ENCODE measurements at regions not wholly inside any gene's neighbourhood (a gene's known extent, or its start where the extent isn't known, plus 50 kb on each side); places are given as distances from the start of the nearest gene placed in this dataset.

DNA sequence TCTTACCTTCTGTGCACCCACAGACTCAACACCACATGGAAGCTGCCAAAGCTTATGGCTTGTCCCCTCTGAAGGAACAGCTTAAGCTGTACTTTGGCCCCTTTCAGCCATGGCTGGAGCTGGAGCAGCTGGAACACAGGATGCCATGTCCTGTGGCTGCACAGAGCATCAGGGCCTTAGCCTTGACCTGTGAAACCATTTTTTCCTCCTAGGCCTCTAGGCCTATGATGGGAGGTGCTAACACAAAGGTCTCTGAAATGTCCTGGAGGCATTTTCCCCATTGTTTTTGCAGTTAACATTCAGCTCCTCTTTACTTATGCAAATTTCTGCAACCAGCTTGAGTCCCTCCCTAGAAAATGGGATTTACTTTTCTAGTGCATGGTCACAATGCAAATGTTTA is 461.4 kb upstream of the TYRP1 start:
- DNase-seq: no peak
- Histone ChIP-seq H3K27me3 (replicated peaks; ENCODE audit: insufficient read depth, low read length) (no peaks in the 10 kb centered on the region), H3K9me3 (replicated peaks; ENCODE audit: insufficient read depth, low read length) (no peaks in the 10 kb centered on the region), H3K79me2 (ENCODE audit: low read length) (no peaks in the 10 kb centered on the region), H2AFZ (ENCODE audit: low read length) (no peak overlapping the region), H3K9ac (ENCODE audit: low read length) (no peak overlapping the region), H3K36me3 (replicated peaks; ENCODE audit: insufficient read depth, low read length) (no peaks in the 10 kb centered on the region), H3K9me2 (replicated peaks; ENCODE audit: insufficient read depth, low read length) (no peaks in the 10 kb centered on the region), H4K20me1 (ENCODE audit: insufficient read depth, low read length) (no peaks in the 10 kb centered on the region), H3K4me2 (ENCODE audit: low read depth, low read length) (no peak overlapping the region), H3K4me3 (ENCODE audit: low read length) (no peak overlapping the region), H3F3A (ENCODE audit: insufficient read depth, low read length) (no peaks in the 10 kb centered on the region), H3K27ac (ENCODE audit: low read length) (no peak overlapping the region), H3K4me1 (ENCODE audit: low read length) (no peaks in the 10 kb centered on the region)
- TF ChIP-seq EZH2 (optimal IDR thresholded peaks at IDR 0.05; ENCODE audit: low read depth, low read length): no peak
- TF ChIP-seq EZH2phosphoT487 (IDR thresholded peaks at IDR 0.05; ENCODE audit: low read length): no peak
- TF ChIP-seq CTCF (IDR thresholded peaks at IDR 0.05; ENCODE audit: low read length): no peak

DNA sequence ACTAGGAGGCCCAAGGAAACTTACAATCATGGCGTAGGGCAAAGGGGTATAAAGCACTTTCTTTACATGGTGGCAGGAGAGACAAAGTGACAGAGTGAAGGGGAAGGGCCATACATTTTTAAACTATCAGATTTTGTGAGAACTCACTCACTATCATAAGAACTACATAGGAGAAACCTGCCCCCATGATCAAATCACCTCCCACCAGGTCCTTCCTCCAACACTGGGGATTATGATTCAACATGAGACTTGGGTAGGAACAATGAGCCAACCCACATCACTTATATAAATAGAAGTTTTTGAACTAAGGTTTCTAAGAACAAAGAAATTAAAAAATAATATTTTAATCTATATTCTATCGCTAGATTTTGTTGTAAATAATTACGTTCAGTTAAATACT is 460.3 kb upstream of the TYRP1 start:
- Histone ChIP-seq H4K20me1 (ENCODE audit: insufficient read depth, low read length) (no peaks in the 10 kb centered on the region), H3K4me3 (ENCODE audit: low read length) (no peak overlapping the region), H3K79me2 (ENCODE audit: low read length) (no peaks in the 10 kb centered on the region), H3K4me1 (ENCODE audit: low read length) (no peaks in the 10 kb centered on the region), H3K9me2 (replicated peaks; ENCODE audit: insufficient read depth, low read length) (no peaks in the 10 kb centered on the region), H3K4me2 (ENCODE audit: low read depth, low read length) (no peak overlapping the region), H3K9ac (ENCODE audit: low read length) (no peak overlapping the region), H3F3A (ENCODE audit: insufficient read depth, low read length) (no peaks in the 10 kb centered on the region), H3K36me3 (replicated peaks; ENCODE audit: insufficient read depth, low read length) (no peaks in the 10 kb centered on the region), H2AFZ (ENCODE audit: low read length) (no peak overlapping the region), H3K27ac (ENCODE audit: low read length) (no peak overlapping the region), H3K9me3 (replicated peaks; ENCODE audit: insufficient read depth, low read length) (no peaks in the 10 kb centered on the region), H3K27me3 (replicated peaks; ENCODE audit: insufficient read depth, low read length) (no peaks in the 10 kb centered on the region)
- no peak for DNase-seq
- TF ChIP-seq EZH2 (optimal IDR thresholded peaks at IDR 0.05; ENCODE audit: low read depth, low read length): no peak
- no peak for TF ChIP-seq CTCF (IDR thresholded peaks at IDR 0.05; ENCODE audit: low read length)
- TF ChIP-seq EZH2phosphoT487 (IDR thresholded peaks at IDR 0.05; ENCODE audit: low read length): no peak

DNA sequence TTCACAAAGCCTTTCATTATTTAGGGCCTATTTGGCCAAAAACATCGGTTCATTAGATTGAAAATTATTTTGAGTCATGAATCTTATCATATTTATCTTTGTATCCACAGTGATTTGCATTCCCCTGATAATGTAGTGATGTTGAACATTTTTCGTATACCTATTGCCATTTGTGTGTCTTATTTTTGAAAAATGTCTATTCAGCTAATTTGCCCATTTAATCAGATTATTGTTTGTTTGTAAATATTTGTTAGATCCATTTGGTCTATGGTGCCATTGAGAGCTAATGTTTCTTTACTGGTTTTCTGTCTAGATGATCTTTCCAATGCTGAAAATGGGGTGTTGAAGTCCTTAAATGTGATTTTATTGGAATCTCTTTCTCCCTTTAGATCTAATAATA is 439.2 kb upstream of the TYRP1 start:
- no peak overlapping the region for H3K9ac ChIP-seq (ENCODE audit: low read length)
- no peak for DNase-seq
- no peak overlapping the region for H3K4me2 ChIP-seq (ENCODE audit: low read depth, low read length)
- no peaks in the 10 kb centered on the region for H3K27me3 ChIP-seq (replicated peaks; ENCODE audit: insufficient read depth, low read length)
- no peaks in the 10 kb centered on the region for H3K9me3 ChIP-seq (replicated peaks; ENCODE audit: insufficient read depth, low read length)
- H3K4me1 ChIP-seq (ENCODE audit: low read length): no peaks in the 10 kb centered on the region
- TF ChIP-seq EZH2phosphoT487 (IDR thresholded peaks at IDR 0.05; ENCODE audit: low read length): no peak
- no peak for TF ChIP-seq CTCF (IDR thresholded peaks at IDR 0.05; ENCODE audit: low read length)
- no peak for TF ChIP-seq EZH2 (optimal IDR thresholded peaks at IDR 0.05; ENCODE audit: low read depth, low read length)
- no peaks in the 10 kb centered on the region for H4K20me1 ChIP-seq (ENCODE audit: insufficient read depth, low read length)
- no peaks in the 10 kb centered on the region for H3K79me2 ChIP-seq (ENCODE audit: low read length)
- H3K36me3 ChIP-seq (replicated peaks; ENCODE audit: insufficient read depth, low read length): no peaks in the 10 kb centered on the region
- no peak overlapping the region for H2AFZ ChIP-seq (ENCODE audit: low read length)
- H3F3A ChIP-seq (ENCODE audit: insufficient read depth, low read length): no peaks in the 10 kb centered on the region
- no peak overlapping the region for H3K27ac ChIP-seq (ENCODE audit: low read length)
- H3K4me3 ChIP-seq (ENCODE audit: low read length): no peak overlapping the region
- H3K9me2 ChIP-seq (replicated peaks; ENCODE audit: insufficient read depth, low read length): no peaks in the 10 kb centered on the region

Measured in MM.1S (cell line).